IMR-90 (cell line): ENCODE measurements at regions not wholly inside any gene's neighbourhood (a gene's known extent, or its start where the extent isn't known, plus 50 kb on each side); places are given as distances from the start of the nearest gene placed in this dataset.

ENCODE experiments used
- ATAC-seq: fragments of 200-7000 bp; cut with Tn5 transposase; 2 replicates; pipeline ENCODE4 v1.9.1; 2020; ENCODE audit warnings: low read depth, mild to moderate bottlenecking, moderate library complexity
- BruUV-seq: library from RNA; stranded (reverse); fragments of 400-500 nt; replicated peaks from 2 replicates; lab custom pipeline; 2021; lab: Mats Ljungman, UMichigan
- CTCF ChIA-PET: fragments of 300-600 bp; formaldehyde crosslinking; extraction: SDS; loops from one replicate; lab custom pipeline; 2021; ENCODE audit warnings: antibody characterized with exemption; lab: Yijun Ruan, JAX
- POLR2A ChIA-PET: fragments of 300-600 bp; sonication (Branson Sonifier 250); formaldehyde crosslinking; loops from one replicate; lab custom pipeline; 2022; ENCODE audit warnings: antibody characterized with exemption; ENCODE audit not compliant: unreplicated experiment; lab: Charles Lee
- DNase-seq: peaks from one replicate; pipeline ENCODE4 v3.0.0; 2013
- H2AFZ ChIP-seq: replicated peaks from 2 replicates; pipeline ENCODE3; 2013; ENCODE audit warnings: low read length, mild to moderate bottlenecking; ENCODE audit not compliant: poor library complexity
- H2AK5ac ChIP-seq: 2 replicates; pipeline ENCODE4 v1.6.1; 2013; ENCODE audit warnings: low read depth, low read length, inconsistent platforms
- H2AK9ac ChIP-seq: replicated peaks from 2 replicates; pipeline ENCODE3; 2013; ENCODE audit warnings: mild to moderate bottlenecking, low read depth, low read length, moderate library complexity; ENCODE audit not compliant: poor library complexity
- H2BK120ac ChIP-seq: 2 replicates; pipeline ENCODE4 v1.6.1; 2013; ENCODE audit warnings: low read depth, low read length, inconsistent platforms
- H2BK15ac ChIP-seq: 3 replicates; pipeline ENCODE4 v1.6.1; 2013; ENCODE audit warnings: low read depth, low read length, inconsistent platforms
- H2BK20ac ChIP-seq: 2 replicates; pipeline ENCODE4 v1.6.1; 2013; ENCODE audit warnings: low read depth, mild to moderate bottlenecking, inconsistent platforms, low read length, moderate library complexity
- H2BK5ac ChIP-seq: 2 replicates; pipeline ENCODE4 v1.6.1; 2013; ENCODE audit warnings: mild to moderate bottlenecking, low read depth, low read length, inconsistent platforms; ENCODE audit not compliant: poor library complexity, severe bottlenecking
- H3K14ac ChIP-seq: replicated peaks from 2 replicates; pipeline ENCODE4 v1.6.1; 2013; ENCODE audit warnings: low read depth, low read length, inconsistent platforms
- H3K18ac ChIP-seq: 2 replicates; pipeline ENCODE4 v1.6.1; 2013; ENCODE audit warnings: low read depth, low read length, control low read depth
- H3K23ac ChIP-seq: 2 replicates; pipeline ENCODE4 v1.6.1; 2013; ENCODE audit warnings: low read depth, low read length, inconsistent platforms
- H3K27ac ChIP-seq: 2 replicates; pipeline ENCODE4 v1.5.1; 2013; ENCODE audit warnings: mild to moderate bottlenecking, control low read depth, low read length; ENCODE audit not compliant: insufficient read depth
- H3K27me3 ChIP-seq: 2 replicates; pipeline ENCODE4 v1.6.1; 2013; ENCODE audit warnings: low read length; ENCODE audit not compliant: control insufficient read depth, insufficient read depth
- H3K36me3 ChIP-seq: 2 replicates; pipeline ENCODE4 v1.6.1; 2013; ENCODE audit warnings: low read length, mixed read lengths; ENCODE audit not compliant: control insufficient read depth, insufficient read depth
- H3K4ac ChIP-seq: 2 replicates; pipeline ENCODE4 v1.6.1; 2013; ENCODE audit warnings: low read depth, low read length, inconsistent platforms
- H3K4me1 ChIP-seq: 2 replicates; pipeline ENCODE4 v1.6.1; 2013; ENCODE audit warnings: low read length, mixed read lengths; ENCODE audit not compliant: control insufficient read depth, insufficient read depth
- H3K4me2 ChIP-seq: 2 replicates; pipeline ENCODE4 v1.6.1; 2013; ENCODE audit warnings: low read depth, mild to moderate bottlenecking, control low read depth, low read length, moderate library complexity
- H3K4me3 ChIP-seq: 2 replicates; pipeline ENCODE4 v1.5.1; 2013; ENCODE audit warnings: low read depth, mild to moderate bottlenecking, control low read depth, low read length, moderate library complexity; ENCODE audit not compliant: insufficient read depth
- H3K56ac ChIP-seq: 2 replicates; pipeline ENCODE4 v1.6.1; 2013; ENCODE audit warnings: low read length, inconsistent platforms; ENCODE audit not compliant: insufficient read depth; ENCODE audit errors: extremely low read depth
- H3K79me1 ChIP-seq, 2 experiments: 2 replicates each; pipeline ENCODE4 v1.6.1; 2013; ENCODE audit warnings: low read length in 2 of 2, inconsistent platforms in 1 of 2, low read depth in 1 of 2
- H3K9ac ChIP-seq: 2 replicates; pipeline ENCODE4 v1.6.1; 2013; ENCODE audit warnings: low read depth, low read length, control low read depth
- H3K9me1 ChIP-seq: 2 replicates; pipeline ENCODE4 v1.6.1; 2013; ENCODE audit warnings: low read length, inconsistent platforms; ENCODE audit not compliant: insufficient read depth
- H3K9me3 ChIP-seq: 2 replicates; pipeline ENCODE4 v1.6.1; 2013; ENCODE audit warnings: low read length; ENCODE audit not compliant: control insufficient read depth, insufficient read depth
- H4K20me1 ChIP-seq: 2 replicates; pipeline ENCODE4 v1.6.1; 2013; ENCODE audit warnings: low read length, inconsistent platforms; ENCODE audit not compliant: insufficient read depth
- H4K5ac ChIP-seq: 2 replicates; pipeline ENCODE4 v1.6.1; 2013; ENCODE audit warnings: mild to moderate bottlenecking, low read depth, low read length, control low read depth
- H4K8ac ChIP-seq, 2 experiments: 2 replicates each; pipeline ENCODE4 v1.6.1; 2013; ENCODE audit warnings: low read depth in 2 of 2, low read length in 2 of 2, control low read depth in 1 of 2, inconsistent platforms in 1 of 2
- H4K91ac ChIP-seq: 2 replicates; pipeline ENCODE4 v1.6.1; 2013; ENCODE audit warnings: low read depth, low read length, inconsistent platforms; ENCODE audit not compliant: insufficient read depth
- BHLHE40 ChIP-seq: fragments of 150-350 bp; IDR thresholded peaks from 2 replicates; pipeline ENCODE4 v1.6.1; 2016; ENCODE audit warnings: mild to moderate bottlenecking, low read depth, low read length
- CEBPB ChIP-seq: IDR thresholded peaks from 2 replicates; pipeline ENCODE4 v1.6.1; 2012; ENCODE audit warnings: low read depth, low read length, improper control_type of control experiment
- CHD1 ChIP-seq: IDR thresholded peaks from 2 replicates; pipeline ENCODE4 v1.6.1; 2012; ENCODE audit warnings: low read depth, low read length, improper control_type of control experiment
- CTCF ChIP-seq: conservative IDR thresholded peaks from 2 replicates; pipeline ENCODE4 v1.5.1; 2012; ENCODE audit warnings: mild to moderate bottlenecking, low read depth, low read length, improper control_type of control experiment
- ELK1 ChIP-seq: fragments of 150-350 bp; IDR thresholded peaks from 2 replicates; pipeline ENCODE4 v1.6.1; 2016; ENCODE audit warnings: low read depth, mild to moderate bottlenecking, low read length, moderate library complexity, borderline replicate concordance
- FOS ChIP-seq: fragments of 150-350 bp; IDR thresholded peaks from 2 replicates; pipeline ENCODE4 v1.6.1; 2016; ENCODE audit warnings: low read depth, low read length
- MAFK ChIP-seq: IDR thresholded peaks from 2 replicates; pipeline ENCODE4 v1.6.1; 2012; ENCODE audit warnings: low read depth, low read length, improper control_type of control experiment
- MAZ ChIP-seq: IDR thresholded peaks from 2 replicates; pipeline ENCODE4 v1.6.1; 2012; ENCODE audit warnings: low read depth, mild to moderate bottlenecking, low read length, improper control_type of control experiment, moderate library complexity, borderline replicate concordance
- MXI1 ChIP-seq: IDR thresholded peaks from 2 replicates; pipeline ENCODE4 v1.6.1; 2012; ENCODE audit warnings: low read depth, mild to moderate bottlenecking, low read length, moderate library complexity, borderline replicate concordance
- NFE2L2 ChIP-seq: fragments of 150-350 bp; IDR thresholded peaks from 2 replicates; pipeline ENCODE4 v1.6.1; 2016; ENCODE audit warnings: low read depth, mild to moderate bottlenecking, low read length
- POLR2A ChIP-seq: IDR thresholded peaks from 2 replicates; pipeline ENCODE4 v1.6.1; 2012; ENCODE audit warnings: mild to moderate bottlenecking, low read depth, low read length
- RAD21 ChIP-seq: IDR thresholded peaks from 2 replicates; pipeline ENCODE4 v1.6.1; 2012; ENCODE audit warnings: low read length, improper control_type of control experiment
- RCOR1 ChIP-seq: IDR thresholded peaks from 2 replicates; pipeline ENCODE4 v1.6.1; 2012; ENCODE audit warnings: mild to moderate bottlenecking, low read length, improper control_type of control experiment; ENCODE audit not compliant: insufficient replicate concordance
- RFX5 ChIP-seq: IDR thresholded peaks from 2 replicates; pipeline ENCODE4 v1.8.0; 2012; ENCODE audit warnings: low read depth, mild to moderate bottlenecking, low read length, moderate library complexity
- SMC3 ChIP-seq: fragments of 150-350 bp; IDR thresholded peaks from 2 replicates; pipeline ENCODE4 v1.6.1; 2016; ENCODE audit warnings: low read depth, mild to moderate bottlenecking, antibody characterized with exemption, low read length, moderate library complexity
- USF2 ChIP-seq: fragments of 150-350 bp; IDR thresholded peaks from 2 replicates; pipeline ENCODE4 v1.6.1; 2017; ENCODE audit warnings: mild to moderate bottlenecking, antibody characterized with exemption, low read length, low read depth
- WGBS, 2 experiments: methylation state at CpG; one replicate each; pipeline versions ENCODE4 v1.1.5 to v1.1.7; 2013; ENCODE audit warnings: missing lambda C conversion rate in 2 of 2; ENCODE audit not compliant: insufficient read length in 1 of 2; ENCODE audit errors: extremely low coverage in 2 of 2; 5-methylcytosine and 5-hydroxymethylcytosine counted together
- dilution Hi-C: fragments of 300-500 bp; cut with HindIII; formaldehyde crosslinking; loops from one replicate; pipeline ENCODE4 v1.14.3; 2018; ENCODE audit warnings: low sequenced_read_pairs; ENCODE audit not compliant: unreplicated experiment
- in situ Hi-C: fragments of 300-500 bp; cut with MboI; formaldehyde crosslinking; loops from 3 replicates; pipeline ENCODE4 v1.14.3; 2019; ENCODE audit warnings: low sequenced_read_pairs, inconsistent platforms, mixed read lengths
- intact Hi-C: fragments of 100-400 bp; cut with micrococcal nuclease; formaldehyde crosslinking; loops from 2 replicates; pipeline ENCODE4 v1.10.0; 2022

GRCh38 chr18:39311111-39311712 lies 1745.6 kb upstream of the CELF4 start:
- dilution Hi-C loops (no loop called here), intact Hi-C loops (no loop called here), in situ Hi-C loops (no loop called here)
- no peak overlapping the region for H2BK20ac ChIP-seq
- WGBS, 2 experiments: no CpG with 5 or more reads among the region's 7 CpGs
- TF ChIP-seq FOS: no peak
- TF ChIP-seq BHLHE40: no peak
- no peak for TF ChIP-seq USF2
- no peak for TF ChIP-seq ELK1
- TF ChIP-seq POLR2A: no peak
- TF ChIP-seq MXI1: no peak
- no peak for TF ChIP-seq RFX5
- no peak for TF ChIP-seq MAFK
- TF ChIP-seq SMC3: no peak
- TF ChIP-seq RCOR1: no peak
- TF ChIP-seq MAZ: no peak
- TF ChIP-seq CTCF: no peak
- TF ChIP-seq NFE2L2: no peak
- TF ChIP-seq RAD21: no peak
- no peak for TF ChIP-seq CHD1
- TF ChIP-seq CEBPB: no peak
- H3K56ac ChIP-seq: no peak overlapping the region
- no peak overlapping the region for H4K91ac ChIP-seq
- H3K18ac ChIP-seq: no peak overlapping the region
- ChIA-PET CTCF (no interaction called here), POLR2A (no interaction called here)
- H3K9ac ChIP-seq: no peak overlapping the region
- no peak overlapping the region for H3K23ac ChIP-seq
- no peaks in the 10 kb centered on the region for H3K9me1 ChIP-seq
- H3K9me3 ChIP-seq: peaks cover 4% of the 10 kb centered on the region; the same call in 1 of the 2 replicates
- H3K14ac ChIP-seq: no peak overlapping the region
- DNase-seq (no peak), ATAC-seq (no peak)
- no peak overlapping the region for H4K8ac ChIP-seq
- no peak overlapping the region for H2AK5ac ChIP-seq
- no peak overlapping the region for H3K4me3 ChIP-seq
- no peak overlapping the region for H3K4me2 ChIP-seq
- H3K27me3 ChIP-seq: no peaks in the 10 kb centered on the region
- H3K36me3 ChIP-seq: no peaks in the 10 kb centered on the region
- no peak overlapping the region for H2BK15ac ChIP-seq
- no peak overlapping the region for H2AK9ac ChIP-seq
- no peaks in the 10 kb centered on the region for H4K20me1 ChIP-seq
- H3K79me1 ChIP-seq: no peaks in the 10 kb centered on the region
- no peak overlapping the region for H2BK5ac ChIP-seq
- BruUV-seq: no TSS peak
- no peak overlapping the region for H4K5ac ChIP-seq
- H2AFZ ChIP-seq: no peak overlapping the region
- no peak overlapping the region for H3K27ac ChIP-seq
- H3K4me1 ChIP-seq: no peaks in the 10 kb centered on the region
- no peak overlapping the region for H3K4ac ChIP-seq
- H2BK120ac ChIP-seq: no peak overlapping the region
